Stimulated activated CD4-positive, alpha-beta T cell treated with anti-CD3 and anti-CD28 coated beads, Interleukin-2, amount 100 ng/mL, for 4 hours (primary cell): ENCODE measurements at regions not wholly inside any gene's neighbourhood (a gene's known extent, or its start where the extent isn't known, plus 50 kb on each side); places are given as distances from the start of the nearest gene placed in this dataset.
"Not testable (repeated sequence)": the region's sequence is repeated elsewhere in the genome, so short reads cannot be mapped to it uniquely, and the experiment has no call there.

Source experiments
- DNase-seq: peaks from one replicate; pipeline ENCODE4 v3.0.0-alpha.2; 2020; ENCODE audit warnings: low read depth

- DNase-seq = no peak
These were observed 602.2 kb upstream of the ADAMTS5 start for GRCh38 chr21:27569091-27569490.

DNA sequence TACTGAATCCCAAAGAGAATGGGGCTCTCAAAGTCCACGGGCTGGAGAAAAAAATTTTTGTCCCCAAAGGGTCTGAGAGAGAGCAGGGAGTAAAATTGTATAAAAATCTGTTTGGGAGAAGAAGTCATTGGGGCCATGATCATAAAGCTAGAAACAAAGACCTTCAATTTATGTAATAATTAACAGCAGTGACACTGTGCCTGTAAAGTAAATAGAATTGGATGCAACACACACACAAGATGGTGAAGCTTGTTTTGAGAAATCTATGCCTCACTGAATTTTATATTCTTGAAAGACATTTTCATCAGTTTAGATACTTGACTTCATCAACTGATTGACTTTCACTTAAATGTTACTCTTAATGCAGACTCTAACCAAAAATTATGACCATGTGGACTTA is 600.5 kb upstream of the ADAMTS5 start:
- no peak for DNase-seq

GRCh38 chr21:27566521-27566920 is 599.6 kb upstream of the ADAMTS5 start:
- DNase-seq = no peak

- no peak for DNase-seq
These were observed 598.5 kb upstream of the ADAMTS5 start for GRCh38 chr21:27565364-27565763.

DNA sequence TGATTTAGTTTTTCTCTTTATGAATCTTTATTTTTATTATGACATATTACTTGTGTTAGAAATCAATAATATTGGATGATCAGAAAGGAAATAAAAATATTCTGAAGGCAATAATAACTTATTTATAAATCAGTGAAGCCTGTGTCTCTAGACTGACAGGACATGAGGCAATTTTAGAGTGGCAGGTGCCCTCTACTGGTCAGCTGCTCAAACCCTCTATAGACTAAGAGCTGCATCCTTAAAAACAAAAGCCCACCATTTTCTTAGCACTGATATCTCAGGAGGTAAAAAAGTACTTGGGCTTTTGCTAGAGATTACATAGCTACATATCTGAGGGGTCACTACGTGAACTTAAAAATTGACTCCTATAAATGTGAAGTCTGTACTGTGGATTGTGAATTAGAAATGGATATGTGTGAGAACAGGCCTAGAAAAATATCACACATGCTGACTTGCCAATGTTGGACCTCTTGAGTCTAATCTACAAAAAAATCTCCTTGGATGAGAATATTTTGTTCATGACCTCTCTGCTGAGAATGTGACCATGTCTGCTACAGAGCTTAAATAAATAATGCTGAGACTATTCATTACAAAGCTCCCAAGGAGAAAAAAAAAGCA is 597.9 kb upstream of the ADAMTS5 start:
- DNase-seq = no peak

GRCh38 chr21:27562303-27562702 is 595.4 kb upstream of the ADAMTS5 start:
- no peak for DNase-seq

DNA sequence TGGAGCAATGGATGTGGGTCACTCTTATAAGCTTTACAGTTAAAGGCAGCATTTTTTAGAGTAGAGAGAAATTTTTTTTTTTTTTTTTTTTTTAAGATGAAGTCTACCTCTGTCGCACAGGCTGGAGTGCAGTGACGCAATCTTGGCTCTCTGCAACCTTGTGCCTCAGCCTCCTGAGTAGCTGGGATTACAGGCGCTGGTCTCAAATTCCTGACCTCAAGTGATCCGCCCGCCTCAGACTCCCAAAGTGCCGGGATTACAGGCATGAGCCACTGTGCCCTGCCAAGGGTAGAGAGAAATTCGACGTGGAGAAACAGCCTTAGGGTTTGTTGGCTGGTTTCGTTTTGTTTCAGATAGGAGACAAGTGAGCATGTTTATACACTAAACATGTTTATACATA is 594.2 kb upstream of the ADAMTS5 start:
- DNase-seq = no peak

DNA sequence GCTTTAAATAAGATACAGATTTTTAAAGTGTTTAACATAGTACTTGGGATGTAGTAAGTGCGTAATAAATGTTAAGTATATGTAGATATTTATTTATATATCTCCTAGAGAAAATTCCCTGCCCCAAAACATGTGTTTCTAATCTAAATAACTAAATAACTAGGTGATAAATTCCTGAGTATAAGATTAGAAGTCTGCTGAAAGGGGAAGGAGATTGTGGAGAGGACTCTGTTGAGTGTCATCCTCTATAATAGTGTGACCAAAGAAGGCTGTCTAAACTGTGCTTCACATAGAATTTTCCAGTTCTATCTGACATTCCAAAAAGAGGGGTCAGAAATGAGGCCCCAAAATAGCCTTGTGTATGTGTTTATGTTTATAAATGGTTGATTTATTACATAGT is 590.5 kb upstream of the ADAMTS5 start:
- no peak for DNase-seq

DNA sequence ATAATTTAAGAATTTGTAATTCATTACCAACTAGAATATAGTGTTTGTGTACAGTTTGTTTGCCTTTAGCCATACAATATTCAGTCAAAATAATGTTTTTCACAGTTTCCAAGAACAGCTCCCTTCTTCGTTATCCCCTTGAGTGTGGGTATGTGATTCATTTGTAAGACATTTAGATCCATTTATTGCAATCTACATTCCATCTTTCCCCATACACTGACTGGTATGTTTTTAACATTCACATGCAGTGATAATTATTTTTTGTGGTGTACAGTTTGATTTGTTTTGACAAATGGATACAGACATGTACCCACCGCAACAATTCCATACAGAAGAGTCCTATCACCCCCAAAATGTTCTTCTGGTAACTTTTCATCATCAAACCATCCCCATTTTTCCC is 589.1 kb upstream of the ADAMTS5 start:
- DNase-seq = no peak

DNA sequence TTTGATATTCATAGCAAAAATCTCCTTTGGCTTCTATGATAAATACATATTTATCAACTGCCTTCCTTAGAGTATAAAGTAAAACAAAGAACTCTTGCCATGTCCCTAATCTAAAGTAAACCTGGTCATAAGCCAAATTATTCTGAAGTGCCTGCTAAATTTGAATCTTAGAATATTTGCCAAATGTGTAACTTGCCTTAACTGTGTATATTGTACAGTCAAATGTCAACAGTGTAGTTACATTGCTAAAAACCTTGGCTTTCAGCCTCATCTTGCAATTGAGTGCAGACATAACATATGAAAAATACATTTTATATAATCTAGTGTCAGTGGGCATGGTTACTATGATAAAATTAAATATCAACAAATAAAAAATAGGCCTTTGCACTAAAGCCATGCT is 583.4 kb upstream of the ADAMTS5 start:
- DNase-seq = no peak

DNA sequence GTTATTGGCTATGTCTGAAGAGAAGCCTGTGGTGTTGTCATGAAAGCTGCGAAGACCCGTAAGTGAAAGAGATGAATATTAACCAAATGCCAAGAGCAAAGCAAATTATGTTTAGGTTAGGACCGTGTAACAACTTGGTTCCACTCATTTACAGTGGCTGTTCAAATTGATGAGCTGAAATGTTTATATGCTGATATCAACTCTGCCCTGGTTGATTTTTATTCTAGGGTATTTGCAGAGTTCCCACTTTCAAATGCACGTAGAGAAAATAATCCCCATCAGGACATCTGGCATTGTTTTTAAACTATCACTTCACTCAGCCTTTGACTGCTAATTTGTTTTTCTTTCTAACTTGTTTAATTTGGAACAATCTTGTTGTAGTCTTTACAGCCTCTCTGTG is 581.6 kb upstream of the ADAMTS5 start:
- no peak for DNase-seq

GRCh38 chr21:27545754-27546349 is 579.0 kb upstream of the ADAMTS5 start:
- DNase-seq = no peak

- not testable (repeated sequence) for DNase-seq
These were observed 575.2 kb upstream of the ADAMTS5 start for GRCh38 chr21:27542126-27542525.

- DNase-seq = no peak
These were observed 569.4 kb upstream of the ADAMTS5 start for GRCh38 chr21:27536319-27536718.

GRCh38 chr21:27535188-27535587 is 568.3 kb upstream of the ADAMTS5 start:
- DNase-seq = no peak

DNA sequence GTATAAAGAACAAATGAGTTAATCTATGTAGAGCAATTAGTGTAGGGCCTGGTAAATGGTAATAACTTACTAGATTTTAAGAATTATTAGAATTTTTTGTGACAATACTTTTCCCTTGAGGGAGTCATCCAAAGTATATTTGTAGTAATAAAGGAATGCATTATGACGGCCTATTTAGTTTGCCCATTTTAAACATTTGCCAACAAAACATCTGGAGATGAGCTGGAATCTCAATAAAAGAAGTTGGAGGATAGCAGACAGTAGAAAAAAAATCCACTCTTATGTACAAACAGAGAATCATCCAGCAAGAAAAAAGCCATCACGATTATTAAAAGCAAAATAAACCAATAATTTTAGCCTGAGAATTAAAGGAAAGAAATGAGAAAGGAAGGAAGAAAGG is 567.3 kb upstream of the ADAMTS5 start:
- no peak for DNase-seq

DNA sequence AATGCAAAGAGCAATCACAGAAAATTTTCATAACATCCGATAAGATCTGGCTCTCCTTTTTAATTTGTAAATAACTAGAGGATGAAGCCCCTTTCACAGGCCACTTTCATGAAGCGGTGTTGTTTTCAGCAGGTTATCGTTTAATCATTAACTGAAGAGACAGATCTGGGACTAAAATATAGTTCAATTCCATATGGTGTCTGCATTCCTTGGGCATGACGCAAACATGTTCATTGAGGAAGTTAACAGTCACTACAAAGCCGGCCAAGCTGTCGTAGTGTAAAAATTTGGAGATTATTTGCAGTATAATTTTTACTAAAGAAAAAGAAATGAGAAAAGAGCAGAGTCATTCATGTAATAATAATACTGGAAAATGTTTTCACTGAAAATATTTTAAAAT is 565.2 kb upstream of the ADAMTS5 start:
- no peak for DNase-seq

- DNase-seq = no peak
These were observed 561.8 kb upstream of the ADAMTS5 start for GRCh38 chr21:27528697-27529096.

- no peak for DNase-seq
These were observed 559.6 kb upstream of the ADAMTS5 start for GRCh38 chr21:27526451-27526850.

- no peak for DNase-seq
These were observed 558.9 kb upstream of the ADAMTS5 start for GRCh38 chr21:27525780-27526179.

- DNase-seq = no peak
These were observed 552.5 kb upstream of the ADAMTS5 start for GRCh38 chr21:27519361-27519760.

- not testable (repeated sequence) for DNase-seq
These were observed 550.3 kb upstream of the ADAMTS5 start for GRCh38 chr21:27517177-27517576.

GRCh38 chr21:27515676-27516075 is 548.8 kb upstream of the ADAMTS5 start:
- no peak for DNase-seq

- DNase-seq = no peak
These were observed 546.9 kb upstream of the ADAMTS5 start for GRCh38 chr21:27513825-27514224.
